Stomach (tissue), 8 donors: ENCODE measurements at regions not wholly inside any gene's neighbourhood (a gene's known extent, or its start where the extent isn't known, plus 50 kb on each side); places are given as distances from the start of the nearest gene placed in this dataset.

Source experiments
- DNase-seq, 2 donors: peaks; one replicate each; pipeline versions ENCODE4 v3.0.0 to v3.0.0-alpha.2; 2013 to 2019
- H3K27ac ChIP-seq, 5 donors: fragments of 200-600 bp in 4 of 5; sonication (generic) in 4 of 5; one replicate each; pipeline ENCODE4 v1.5.1; 2013 to 2019; ENCODE audit warnings: mild to moderate bottlenecking in 1 of 5, moderate library complexity in 1 of 5
- H3K27me3 ChIP-seq, 3 donors: fragments of 200-600 bp; sonication (generic); one replicate each; pipeline ENCODE4 v1.5.1; 2017 to 2019; ENCODE audit warnings: mixed run types in 1 of 3
- H3K36me3 ChIP-seq, 4 donors: fragments of 200-600 bp; sonication (generic); 1 replicate in 3 of 4; 2 replicates in 1 of 4; pipeline ENCODE4 v1.5.1; 2016 to 2019
- H3K4me1 ChIP-seq, 4 donors: fragments of 200-600 bp; sonication (generic); one replicate each; pipeline ENCODE4 v1.5.1; 2016 to 2019
- H3K4me3 ChIP-seq, 4 donors: fragments of 200-600 bp; sonication (generic) in 3 of 4; one replicate each; pipeline ENCODE4 v1.5.1; 2016 to 2019; ENCODE audit warnings: mild to moderate bottlenecking in 1 of 4
- H3K9me3 ChIP-seq, 4 donors: fragments of 200-600 bp; sonication (generic); one replicate each; pipeline ENCODE4 v1.5.1; 2016 to 2019
- CTCF ChIP-seq, 7 experiments: fragments of 450-650 bp in 4 of 7; fragments of 200-600 bp in 3 of 7; sonication (generic) in 3 of 7; IDR thresholded peaks; one replicate each; pipeline ENCODE4 v1.5.1; 2016 to 2019; ENCODE audit warnings: antibody characterized with exemption in 7 of 7, control low read depth in 2 of 7, mild to moderate bottlenecking in 1 of 7
- EP300 ChIP-seq: sonication (generic); formaldehyde crosslinking; IDR thresholded peaks from one replicate; pipeline ENCODE4 v1.6.1; 2017; ENCODE audit warnings: antibody characterized with exemption
- POLR2A ChIP-seq, 4 donors: fragments of 450-650 bp; IDR thresholded peaks; one replicate each; pipeline ENCODE4 v1.6.1; 2016; ENCODE audit warnings: antibody characterized with exemption in 4 of 4, control low read depth in 2 of 4, mild to moderate bottlenecking in 1 of 4, moderate library complexity in 1 of 4
- POLR2AphosphoS5 ChIP-seq, 3 donors: sonication (generic); formaldehyde crosslinking; IDR thresholded peaks; one replicate each; pipeline ENCODE4 v1.6.1; 2016; ENCODE audit warnings: antibody characterized with exemption in 3 of 3
- WGBS, 5 donors: extraction: QIAGEN DNeasy Blood & Tissue Kit in 3 of 5; methylation state at CpG; one replicate each; pipeline versions ENCODE4 v1.1.5 to v1.1.7; 2013 to 2018; 5-methylcytosine and 5-hydroxymethylcytosine counted together
- intact Hi-C: fragments of 100-400 bp; cut with DNase I; formaldehyde crosslinking; loops from one replicate; pipeline ENCODE4 v1.15.1; 2023; ENCODE audit warnings: low total_unique reads
- donor health status: healthy with polysubstance abuse.
- donor health status: Bipolar disorder and iron deficiency.
- donor health status: healthy.

GRCh38 chr2:164288235-164288634 is 333.0 kb downstream of the GRB14 start:
- Histone ChIP-seq H3K36me3 (no peaks in the 10 kb centered on the region), H3K4me1 (no peaks in the 10 kb centered on the region), H3K9me3 (peaks cover 0 to 11% (median 0%) of the 10 kb centered on the region in 4 donors), H3K4me3 (no peak overlapping the region), H3K27ac (no peak overlapping the region), H3K27me3 (no peaks in the 10 kb centered on the region)
- 78 to 85% (median 79%) methylated on average over 4 of the region's 4 CpGs for WGBS, 5 donors
- intact Hi-C loops, result no loop called here
- TF ChIP-seq POLR2A (IDR thresholded peaks at IDR 0.05), result no peak
- TF ChIP-seq CTCF (IDR thresholded peaks at IDR 0.05), result no peak
- TF ChIP-seq EP300, result no peak
- no peak for TF ChIP-seq POLR2AphosphoS5 (IDR thresholded peaks at IDR 0.05)
- no peak for DNase-seq

DNA sequence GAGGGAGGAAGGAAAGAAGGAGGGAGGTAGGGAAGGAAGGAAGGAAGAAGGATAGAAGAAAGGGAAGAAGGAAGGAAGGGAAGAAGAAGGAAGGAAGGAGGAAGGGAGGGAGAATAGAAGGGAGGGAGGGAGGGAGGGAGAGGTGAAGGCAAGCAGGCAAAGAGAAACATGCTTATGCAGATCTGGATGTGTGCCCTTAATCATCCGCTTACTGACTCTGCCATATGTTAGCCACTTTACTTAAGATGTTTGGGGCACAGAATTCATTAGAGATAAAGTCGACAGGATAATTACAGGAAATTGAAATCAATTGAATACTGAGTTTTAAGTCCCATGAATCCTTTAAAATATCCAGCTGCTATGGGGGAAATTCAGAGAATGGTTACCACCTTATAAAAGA is 334.2 kb downstream of the GRB14 start:
- Histone ChIP-seq H3K36me3 (no peaks in the 10 kb centered on the region), H3K27me3 (no peaks in the 10 kb centered on the region), H3K4me3 (no peak overlapping the region), H3K4me1 (no peaks in the 10 kb centered on the region), H3K27ac (no peak overlapping the region), H3K9me3 (peaks cover 0 to 11% (median 0%) of the 10 kb centered on the region in 4 donors)
- WGBS, 5 donors, result 59 to 82% (median 73%) methylated on average over 2 of the region's 2 CpGs
- TF ChIP-seq POLR2A (IDR thresholded peaks at IDR 0.05), result no peak
- no peak for TF ChIP-seq POLR2AphosphoS5 (IDR thresholded peaks at IDR 0.05)
- TF ChIP-seq EP300, result no peak
- no peak for TF ChIP-seq CTCF (IDR thresholded peaks at IDR 0.05)
- intact Hi-C loops, result no loop called here
- no peak for DNase-seq

DNA sequence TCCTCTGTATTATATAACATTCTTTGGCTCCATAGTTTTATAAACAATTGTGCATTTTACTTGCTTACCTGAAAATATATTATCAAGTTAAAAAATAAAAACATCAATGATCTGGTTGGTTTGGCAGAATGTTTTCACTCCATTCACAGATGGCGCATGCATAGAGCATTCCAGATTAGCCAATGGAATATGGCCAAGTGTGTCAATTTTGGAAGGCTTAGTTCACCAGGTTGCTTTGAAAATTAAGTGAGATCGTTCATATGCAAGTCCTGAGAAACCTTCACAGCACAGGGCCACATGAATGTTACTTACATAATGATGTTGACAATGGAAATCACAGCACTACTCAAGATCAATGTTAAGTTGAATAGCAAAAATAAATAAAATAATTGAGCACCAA is 335.7 kb downstream of the GRB14 start:
- 83 to 98% (median 90%) methylated on average over 2 of the region's 2 CpGs for WGBS, 5 donors
- Histone ChIP-seq H3K4me1 (no peaks in the 10 kb centered on the region), H3K36me3 (no peaks in the 10 kb centered on the region), H3K27ac (no peak overlapping the region), H3K9me3 (peaks cover 0 to 7% (median 0%) of the 10 kb centered on the region in 4 donors), H3K4me3 (no peak overlapping the region), H3K27me3 (no peaks in the 10 kb centered on the region)
- no peak for DNase-seq
- intact Hi-C loops, result no loop called here
- no peak for TF ChIP-seq POLR2AphosphoS5 (IDR thresholded peaks at IDR 0.05)
- TF ChIP-seq CTCF (IDR thresholded peaks at IDR 0.05), result no peak
- no peak for TF ChIP-seq POLR2A (IDR thresholded peaks at IDR 0.05)
- no peak for TF ChIP-seq EP300

- Histone ChIP-seq H3K4me3 (no peak overlapping the region), H3K27ac (no peak overlapping the region), H3K36me3 (no peaks in the 10 kb centered on the region), H3K27me3 (no peaks in the 10 kb centered on the region), H3K4me1 (no peaks in the 10 kb centered on the region), H3K9me3 (no peaks in the 10 kb centered on the region)
- intact Hi-C loops, result no loop called here
- WGBS, 5 donors, result 65 to 83% (median 77%) methylated on average over 1 of the region's 1 CpG
- no peak for DNase-seq
- TF ChIP-seq POLR2A (IDR thresholded peaks at IDR 0.05) (no peak), POLR2AphosphoS5 (IDR thresholded peaks at IDR 0.05) (no peak), CTCF (IDR thresholded peaks at IDR 0.05) (no peak), EP300 (no peak)
These were observed 339.4 kb downstream of the GRB14 start for GRCh38 chr2:164281896-164282295.
